ENCODE measurements at regions not wholly inside any gene's neighbourhood (a gene's known extent, or its start where the extent isn't known, plus 50 kb on each side); places are given as distances from the start of the nearest gene placed in this dataset.

DNA sequence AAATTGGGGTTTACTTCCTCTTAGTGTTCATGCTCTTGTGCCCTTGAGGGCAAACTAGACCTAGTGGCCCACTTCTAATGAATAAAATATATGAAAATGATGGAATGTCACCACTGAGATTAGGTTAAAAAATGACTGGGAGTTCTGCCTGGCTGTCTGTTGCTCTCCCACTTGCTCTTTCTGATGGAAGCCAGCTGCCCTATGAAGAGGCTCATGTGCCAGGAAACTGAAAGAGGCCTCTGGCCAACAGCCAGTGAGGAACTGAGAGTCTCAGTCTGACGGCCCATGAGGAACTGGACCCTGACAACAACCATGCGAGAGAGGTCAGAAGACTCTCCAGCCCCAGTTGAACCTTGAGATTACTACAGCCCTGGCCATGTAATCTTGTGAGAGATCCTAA lies 107.1 kb upstream of the FHIT start (continued):
- TF ChIP-seq, protein P1, sequence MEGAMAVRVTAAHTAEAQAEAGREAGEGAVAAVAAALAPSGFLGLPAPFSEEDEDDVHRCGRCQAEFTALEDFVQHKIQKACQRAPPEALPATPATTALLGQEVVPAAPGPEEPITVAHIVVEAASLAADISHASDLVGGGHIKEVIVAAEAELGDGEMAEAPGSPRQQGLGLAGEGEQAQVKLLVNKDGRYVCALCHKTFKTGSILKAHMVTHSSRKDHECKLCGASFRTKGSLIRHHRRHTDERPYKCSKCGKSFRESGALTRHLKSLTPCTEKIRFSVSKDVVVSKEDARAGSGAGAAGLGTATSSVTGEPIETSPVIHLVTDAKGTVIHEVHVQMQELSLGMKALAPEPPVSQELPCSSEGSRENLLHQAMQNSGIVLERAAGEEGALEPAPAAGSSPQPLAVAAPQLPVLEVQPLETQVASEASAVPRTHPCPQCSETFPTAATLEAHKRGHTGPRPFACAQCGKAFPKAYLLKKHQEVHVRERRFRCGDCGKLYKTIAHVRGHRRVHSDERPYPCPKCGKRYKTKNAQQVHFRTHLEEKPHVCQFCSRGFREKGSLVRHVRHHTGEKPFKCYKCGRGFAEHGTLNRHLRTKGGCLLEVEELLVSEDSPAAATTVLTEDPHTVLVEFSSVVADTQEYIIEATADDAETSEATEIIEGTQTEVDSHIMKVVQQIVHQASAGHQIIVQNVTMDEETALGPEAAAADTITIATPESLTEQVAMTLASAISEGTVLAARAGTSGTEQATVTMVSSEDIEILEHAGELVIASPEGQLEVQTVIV (IDR thresholded peaks at IDR 0.05; ENCODE audit: borderline replicate concordance, partially characterized antibody) = no peak
- TF ChIP-seq, protein P2, sequence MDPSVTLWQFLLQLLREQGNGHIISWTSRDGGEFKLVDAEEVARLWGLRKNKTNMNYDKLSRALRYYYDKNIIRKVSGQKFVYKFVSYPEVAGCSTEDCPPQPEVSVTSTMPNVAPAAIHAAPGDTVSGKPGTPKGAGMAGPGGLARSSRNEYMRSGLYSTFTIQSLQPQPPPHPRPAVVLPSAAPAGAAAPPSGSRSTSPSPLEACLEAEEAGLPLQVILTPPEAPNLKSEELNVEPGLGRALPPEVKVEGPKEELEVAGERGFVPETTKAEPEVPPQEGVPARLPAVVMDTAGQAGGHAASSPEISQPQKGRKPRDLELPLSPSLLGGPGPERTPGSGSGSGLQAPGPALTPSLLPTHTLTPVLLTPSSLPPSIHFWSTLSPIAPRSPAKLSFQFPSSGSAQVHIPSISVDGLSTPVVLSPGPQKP (IDR thresholded peaks at IDR 0.05; ENCODE audit: low read depth, low read length) = no peak
- TF ChIP-seq ZNF274 (IDR thresholded peaks at IDR 0.05; ENCODE audit: insufficient read depth, insufficient read length) (no peak), NRF1 (conservative IDR thresholded peaks at IDR 0.05; ENCODE audit: low read depth, low read length) (no peak), ZNF622 (IDR thresholded peaks at IDR 0.05) (no peak), IKZF2 (IDR thresholded peaks at IDR 0.05) (peak; percentile 88 to 92), IRF4 (IDR thresholded peaks at IDR 0.05; ENCODE audit: low read depth, low read length) (peak; percentile 100), RFX5 (IDR thresholded peaks at IDR 0.05; ENCODE audit: low read depth, low read length) (no peak), EP300 (IDR thresholded peaks at IDR 0.05; ENCODE audit: borderline replicate concordance in 1 of 2, control insufficient read depth in 1 of 2, low read depth in 2 of 2, low read length in 2 of 2) (peak; percentile 95 to 99), ETV6 (conservative IDR thresholded peaks at IDR 0.05 in 1 of 2, IDR thresholded peaks at IDR 0.05 in 1 of 2; ENCODE audit: borderline replicate concordance in 1 of 2, low read depth in 1 of 2) (peak in 1 of 2 experiments; percentile 94; a peak in 2 of 4 replicates), NFYA (IDR thresholded peaks at IDR 0.05; ENCODE audit: borderline replicate concordance, low read depth, low read length) (no peak), CHD1 (IDR thresholded peaks at IDR 0.05; ENCODE audit: low read depth, low read length) (no peak), ZNF24 (IDR thresholded peaks at IDR 0.05) (peak; percentile 29; the same call in 1 of the 2 replicates), CBFB (IDR thresholded peaks at IDR 0.05; ENCODE audit: low read depth) (peak; percentile 67; the same call in 1 of the 2 replicates), TCF12 (IDR thresholded peaks at IDR 0.05; ENCODE audit: low read depth, low read length) (peak; percentile 98), YY1 (IDR thresholded peaks at IDR 0.05; ENCODE audit: low read depth, low read length) (peak; percentile 44; the same call in 1 of the 2 replicates), CHD2 (IDR thresholded peaks at IDR 0.05; ENCODE audit: borderline replicate concordance, low read depth, low read length) (peak; percentile 82), RAD51 (IDR thresholded peaks at IDR 0.05) (no peak; the same call in 1 of the 2 replicates), TBL1XR1 (IDR thresholded peaks at IDR 0.05; ENCODE audit: low read depth, low read length) (peak; percentile 91), CBX5 (IDR thresholded peaks at IDR 0.05; ENCODE audit: low read depth) (peak; percentile 85)
- TF ChIP-seq, protein P3, sequence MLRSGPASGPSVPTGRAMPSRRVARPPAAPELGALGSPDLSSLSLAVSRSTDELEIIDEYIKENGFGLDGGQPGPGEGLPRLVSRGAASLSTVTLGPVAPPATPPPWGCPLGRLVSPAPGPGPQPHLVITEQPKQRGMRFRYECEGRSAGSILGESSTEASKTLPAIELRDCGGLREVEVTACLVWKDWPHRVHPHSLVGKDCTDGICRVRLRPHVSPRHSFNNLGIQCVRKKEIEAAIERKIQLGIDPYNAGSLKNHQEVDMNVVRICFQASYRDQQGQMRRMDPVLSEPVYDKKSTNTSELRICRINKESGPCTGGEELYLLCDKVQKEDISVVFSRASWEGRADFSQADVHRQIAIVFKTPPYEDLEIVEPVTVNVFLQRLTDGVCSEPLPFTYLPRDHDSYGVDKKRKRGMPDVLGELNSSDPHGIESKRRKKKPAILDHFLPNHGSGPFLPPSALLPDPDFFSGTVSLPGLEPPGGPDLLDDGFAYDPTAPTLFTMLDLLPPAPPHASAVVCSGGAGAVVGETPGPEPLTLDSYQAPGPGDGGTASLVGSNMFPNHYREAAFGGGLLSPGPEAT (IDR thresholded peaks at IDR 0.05; ENCODE audit: low read depth) = no peak
- TF ChIP-seq, protein P4, sequence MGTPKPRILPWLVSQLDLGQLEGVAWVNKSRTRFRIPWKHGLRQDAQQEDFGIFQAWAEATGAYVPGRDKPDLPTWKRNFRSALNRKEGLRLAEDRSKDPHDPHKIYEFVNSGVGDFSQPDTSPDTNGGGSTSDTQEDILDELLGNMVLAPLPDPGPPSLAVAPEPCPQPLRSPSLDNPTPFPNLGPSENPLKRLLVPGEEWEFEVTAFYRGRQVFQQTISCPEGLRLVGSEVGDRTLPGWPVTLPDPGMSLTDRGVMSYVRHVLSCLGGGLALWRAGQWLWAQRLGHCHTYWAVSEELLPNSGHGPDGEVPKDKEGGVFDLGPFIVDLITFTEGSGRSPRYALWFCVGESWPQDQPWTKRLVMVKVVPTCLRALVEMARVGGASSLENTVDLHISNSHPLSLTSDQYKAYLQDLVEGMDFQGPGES (IDR thresholded peaks at IDR 0.05) = no peak
